Activated CD4-positive, alpha-beta T cell treated with anti-CD3 and anti-CD28 coated beads, Interleukin-2, amount 10 ng/mL, durations not matched to agents 24 days and 14 days (primary cell): ENCODE measurements at regions not wholly inside any gene's neighbourhood (a gene's known extent, or its start where the extent isn't known, plus 50 kb on each side); places are given as distances from the start of the nearest gene placed in this dataset.
A peak's percentile ranks its signal among the peaks of the same experiment; 100 is the strongest.

ENCODE experiments used
- DNase-seq: peaks from one replicate; pipeline ENCODE4 v3.0.0; 2022
- H3K27ac Mint-ChIP-seq: one replicate; pipeline ENCODE4 v1.8.0; 2022; ENCODE audit warnings: mild to moderate bottlenecking, mixed read lengths
- H3K27me3 Mint-ChIP-seq: one replicate; pipeline ENCODE4 v1.8.0; 2022; ENCODE audit warnings: mixed read lengths
- H3K36me3 Mint-ChIP-seq: one replicate; pipeline ENCODE4 v1.8.0; 2022; ENCODE audit warnings: low read depth, mild to moderate bottlenecking, mixed read lengths
- H3K4me1 Mint-ChIP-seq: one replicate; pipeline ENCODE4 v1.8.0; 2021; ENCODE audit warnings: mixed read lengths
- H3K4me3 Mint-ChIP-seq: one replicate; pipeline ENCODE4 v1.8.0; 2022; ENCODE audit warnings: mild to moderate bottlenecking, moderate library complexity, mixed read lengths
- H3K9me3 Mint-ChIP-seq: one replicate; pipeline ENCODE4 v1.8.0; 2021; ENCODE audit warnings: mixed read lengths
- intact Hi-C: fragments of 100-400 bp; cut with micrococcal nuclease; formaldehyde crosslinking; loops from one replicate; pipeline ENCODE4 v1.15.1; 2023

DNA sequence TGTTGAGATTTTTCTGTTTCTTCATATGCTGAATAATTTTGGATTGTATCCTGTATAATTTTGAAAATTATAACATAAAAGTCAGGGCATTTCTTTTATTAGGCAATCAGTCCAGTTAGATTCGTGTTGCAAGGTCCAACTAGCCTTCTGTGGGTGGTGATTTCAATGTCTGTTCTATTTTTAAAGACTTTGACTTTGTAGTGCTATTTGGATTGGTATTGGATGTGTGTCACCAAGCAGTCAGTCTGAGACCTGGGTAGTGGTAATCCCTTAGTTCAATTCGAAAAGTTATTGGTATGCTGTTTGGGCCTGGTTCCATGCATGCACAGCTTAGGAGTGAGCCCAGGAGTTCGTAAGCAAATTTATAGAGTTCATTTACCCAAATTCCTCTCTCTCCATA, 82.2 kb downstream of the EPDR1 start:
- H3K4me1 Mint-ChIP-seq, result no peaks in the 10 kb centered on the region
- DNase-seq, result peak; percentile 18
- no peak overlapping the region for H3K27ac Mint-ChIP-seq
- H3K36me3 Mint-ChIP-seq, result no peaks in the 10 kb centered on the region
- no peak overlapping the region for H3K4me3 Mint-ChIP-seq
- H3K9me3 Mint-ChIP-seq, result no peaks in the 10 kb centered on the region
- intact Hi-C loops, result no loop called here
- no peaks in the 10 kb centered on the region for H3K27me3 Mint-ChIP-seq

GRCh38 chr7:38006559-38006958, 86.1 kb downstream of the EPDR1 start:
- intact Hi-C loops, result no loop called here
- Mint-ChIP-seq H3K4me3 (no peak overlapping the region), H3K4me1 (no peaks in the 10 kb centered on the region), H3K9me3 (peaks cover 4% of the 10 kb centered on the region), H3K36me3 (no peaks in the 10 kb centered on the region), H3K27me3 (peaks cover 3% of the 10 kb centered on the region), H3K27ac (no peak overlapping the region)
- DNase-seq, result no peak

DNA sequence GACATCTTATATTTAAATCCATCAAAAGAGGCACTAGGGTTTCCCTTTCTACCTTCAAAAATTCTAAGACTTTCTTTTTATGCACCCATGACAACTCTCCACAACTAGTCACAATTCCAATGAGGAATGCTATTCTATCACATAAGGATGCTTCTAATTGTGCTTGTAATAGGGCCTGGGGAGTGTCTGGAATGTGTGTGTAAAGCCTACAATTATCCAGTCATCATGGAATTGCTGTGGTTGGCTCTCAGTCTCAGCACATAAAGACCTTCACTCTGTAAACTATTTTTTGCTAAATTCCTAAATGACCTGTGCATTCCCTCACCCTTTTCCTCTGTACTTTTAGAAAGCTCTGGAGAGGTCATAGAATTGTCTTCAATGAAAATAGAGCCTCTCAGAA, 86.7 kb downstream of the EPDR1 start:
- no peak for DNase-seq
- Mint-ChIP-seq H3K36me3 (no peaks in the 10 kb centered on the region), H3K4me3 (no peak overlapping the region), H3K27me3 (peaks cover 3% of the 10 kb centered on the region), H3K9me3 (peaks cover 4% of the 10 kb centered on the region), H3K4me1 (no peaks in the 10 kb centered on the region), H3K27ac (no peak overlapping the region)
- intact Hi-C loops, result no loop called here

DNA sequence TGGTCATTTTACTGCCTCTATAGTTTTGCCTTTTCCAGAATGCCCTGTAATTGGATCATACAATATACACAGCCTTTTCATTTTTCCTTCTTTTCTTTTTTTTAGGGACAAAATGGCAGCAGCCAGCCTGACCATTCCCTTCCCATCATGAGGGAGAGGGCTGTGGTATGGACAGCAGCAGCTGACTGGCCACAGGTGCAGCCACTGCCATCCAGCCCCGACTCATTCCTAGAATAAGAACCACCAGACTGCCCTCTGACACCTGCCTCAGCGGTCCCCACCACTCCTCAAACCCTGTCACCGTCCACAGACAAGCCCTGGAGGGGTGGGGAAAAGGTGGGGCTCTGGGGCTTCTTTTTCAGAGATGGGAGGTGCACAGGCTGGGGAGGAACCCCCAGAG, 92.8 kb downstream of the EPDR1 start:
- intact Hi-C loops, result no loop called here
- DNase-seq, result no peak
- peaks cover 4% of the 10 kb centered on the region for H3K27me3 Mint-ChIP-seq
- no peak overlapping the region for H3K27ac Mint-ChIP-seq
- peaks cover 4% of the 10 kb centered on the region for H3K9me3 Mint-ChIP-seq
- H3K36me3 Mint-ChIP-seq, result no peaks in the 10 kb centered on the region
- no peaks in the 10 kb centered on the region for H3K4me1 Mint-ChIP-seq
- no peak overlapping the region for H3K4me3 Mint-ChIP-seq

- Mint-ChIP-seq H3K36me3 (no peaks in the 10 kb centered on the region), H3K4me3 (no peak overlapping the region), H3K4me1 (no peaks in the 10 kb centered on the region), H3K9me3 (no peaks in the 10 kb centered on the region), H3K27ac (no peak overlapping the region), H3K27me3 (peaks cover 1% of the 10 kb centered on the region)
- DNase-seq, result no peak
- intact Hi-C loops, result no loop called here
These were observed 96.1 kb downstream of the EPDR1 start for GRCh38 chr7:38016567-38016966.

GRCh38 chr7:38017320-38017719, 96.9 kb downstream of the EPDR1 start:
- Mint-ChIP-seq H3K27ac (no peak overlapping the region), H3K9me3 (no peaks in the 10 kb centered on the region), H3K27me3 (peaks cover 1% of the 10 kb centered on the region), H3K36me3 (no peaks in the 10 kb centered on the region), H3K4me3 (no peak overlapping the region), H3K4me1 (no peaks in the 10 kb centered on the region)
- intact Hi-C loops, result no loop called here
- no peak for DNase-seq

DNA sequence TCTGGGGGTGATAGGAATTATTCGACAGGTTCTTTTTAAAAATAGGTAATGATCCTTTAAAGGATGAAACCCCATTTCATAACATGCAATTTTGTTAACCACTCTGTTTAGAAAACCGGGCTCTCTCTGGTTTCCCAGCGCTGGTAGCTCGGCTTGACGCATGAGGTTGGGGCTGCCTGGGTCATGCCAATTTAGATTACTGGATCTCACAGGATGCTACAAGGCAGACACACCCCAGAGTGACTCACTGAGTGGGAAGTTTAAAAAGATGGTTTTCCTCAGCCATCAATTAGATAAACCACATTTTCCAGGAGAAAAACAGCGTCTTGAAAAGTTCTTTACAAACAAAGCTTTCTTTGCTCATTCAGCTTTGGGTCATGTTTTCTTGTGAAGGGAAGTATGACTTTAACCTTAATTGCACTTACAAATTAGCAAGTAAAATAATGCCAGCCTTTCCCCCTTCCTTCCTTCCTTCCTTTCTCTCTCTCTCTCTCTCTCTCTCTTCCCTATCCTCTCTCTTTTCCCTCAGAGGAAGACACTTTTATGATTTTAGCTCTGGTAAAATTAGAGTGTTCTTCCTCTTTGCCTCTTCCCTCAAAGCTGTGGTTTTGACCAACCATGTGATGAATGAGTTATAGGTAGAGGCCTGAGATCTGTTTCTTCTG, 99.8 kb downstream of the EPDR1 start:
- H3K4me1 Mint-ChIP-seq, result no peaks in the 10 kb centered on the region
- H3K36me3 Mint-ChIP-seq, result no peaks in the 10 kb centered on the region
- no peak overlapping the region for H3K4me3 Mint-ChIP-seq
- no peak overlapping the region for H3K27ac Mint-ChIP-seq
- DNase-seq, result no peak
- no peaks in the 10 kb centered on the region for H3K9me3 Mint-ChIP-seq
- H3K27me3 Mint-ChIP-seq, result peaks cover 1% of the 10 kb centered on the region
- intact Hi-C loops, result no loop called here

DNA sequence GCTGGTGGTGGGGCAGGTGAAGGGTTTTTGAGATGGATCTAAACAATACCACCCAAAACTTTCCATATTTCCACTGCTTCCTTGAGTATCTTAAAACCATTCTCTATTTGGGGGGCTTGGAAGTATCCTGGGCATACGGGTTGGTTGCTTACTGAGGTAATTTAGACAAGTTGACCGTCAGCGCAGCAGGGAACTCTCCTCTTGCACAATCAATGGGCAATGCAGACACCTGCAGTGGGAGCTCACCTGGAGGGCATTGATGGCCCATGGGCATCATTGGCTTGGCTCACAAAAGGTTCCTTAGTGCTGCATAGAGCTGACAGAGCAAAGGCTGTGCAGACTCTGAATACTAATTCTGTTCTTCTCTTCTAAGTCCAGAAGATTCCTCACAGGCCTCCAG, 101.5 kb downstream of the EPDR1 start:
- no peak for DNase-seq
- Mint-ChIP-seq H3K36me3 (no peaks in the 10 kb centered on the region), H3K27ac (no peak overlapping the region), H3K4me3 (no peak overlapping the region), H3K27me3 (peaks cover under 1% of the 10 kb centered on the region), H3K4me1 (no peaks in the 10 kb centered on the region), H3K9me3 (no peaks in the 10 kb centered on the region)
- intact Hi-C loops, result no loop called here

- Mint-ChIP-seq H3K27me3 (no peaks in the 10 kb centered on the region), H3K4me3 (no peak overlapping the region), H3K4me1 (no peaks in the 10 kb centered on the region), H3K36me3 (no peaks in the 10 kb centered on the region), H3K27ac (no peak overlapping the region), H3K9me3 (no peaks in the 10 kb centered on the region)
- intact Hi-C loops, result no loop called here
- DNase-seq, result no peak
These were observed 105.4 kb downstream of the EPDR1 start for GRCh38 chr7:38025815-38026214.

DNA sequence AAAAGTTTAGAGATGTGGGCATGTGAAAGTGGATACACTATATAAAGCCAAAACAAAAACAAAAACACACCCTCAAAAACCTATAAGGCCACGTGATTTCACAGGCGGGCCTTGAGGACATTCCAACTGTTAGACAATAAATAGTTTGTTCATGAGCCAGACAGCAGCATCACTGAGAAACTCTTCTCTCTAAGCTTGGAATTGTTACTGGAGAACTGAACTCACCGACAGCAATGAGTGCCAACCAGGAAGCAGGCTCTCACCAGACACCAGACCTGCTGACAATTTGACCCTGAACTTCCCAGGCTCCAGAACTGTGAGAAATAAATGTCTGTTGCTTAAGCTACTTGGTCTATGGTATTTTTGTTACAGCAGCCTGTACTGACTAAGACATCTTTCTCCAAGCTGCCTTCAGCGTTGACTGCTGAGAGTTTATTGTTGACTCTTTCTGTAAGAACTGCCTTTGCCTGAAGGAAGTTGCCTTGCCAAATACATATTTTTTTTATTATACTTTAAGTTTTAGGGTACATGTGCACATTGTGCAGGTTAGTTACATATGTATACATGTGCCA, 107.5 kb downstream of the EPDR1 start:
- no peaks in the 10 kb centered on the region for H3K27me3 Mint-ChIP-seq

DNA sequence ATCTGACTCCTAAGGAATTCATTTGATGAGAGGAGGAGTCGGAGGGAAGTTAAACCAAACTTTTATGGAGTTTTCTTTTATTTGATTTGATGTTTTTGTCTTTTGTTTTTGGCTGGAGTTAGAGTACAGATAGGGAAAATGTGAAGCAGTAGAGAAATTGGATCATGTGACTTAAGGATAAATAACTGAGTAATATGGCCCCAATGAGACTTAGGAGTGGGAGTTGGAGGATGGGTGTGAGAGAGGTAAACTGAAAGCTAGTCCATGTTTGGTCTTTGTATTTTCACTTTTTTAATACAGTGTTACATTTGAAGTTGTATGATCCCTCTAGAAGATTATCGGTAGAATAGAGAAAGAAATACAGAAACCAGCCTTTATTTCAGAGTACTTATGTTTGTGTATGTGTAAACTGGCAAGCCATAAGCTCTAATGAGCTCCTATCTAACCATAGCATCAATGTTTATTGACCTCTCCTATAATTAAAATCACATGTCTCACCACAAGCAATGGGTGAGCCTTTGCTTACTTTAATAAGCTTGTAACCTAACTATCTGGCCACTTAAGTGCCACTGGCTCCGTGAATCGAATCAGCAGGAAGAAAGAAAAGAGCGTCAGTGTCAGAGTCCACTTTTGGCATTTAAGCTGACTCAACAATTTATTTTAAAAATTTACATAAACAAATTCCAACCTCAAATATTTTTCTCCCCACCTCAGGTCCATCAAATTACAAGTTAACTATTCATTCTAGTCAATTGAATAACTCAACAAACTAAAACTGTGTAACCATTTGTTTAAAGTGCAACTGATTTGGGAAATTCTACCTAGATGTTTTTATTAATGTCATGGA, 113.8 kb downstream of the EPDR1 start:
- Mint-ChIP-seq H3K36me3 (no peaks in the 10 kb centered on the region), H3K4me1 (no peaks in the 10 kb centered on the region), H3K27ac (no peak overlapping the region), H3K9me3 (no peaks in the 10 kb centered on the region), H3K4me3 (no peak overlapping the region), H3K27me3 (peaks cover 4% of the 10 kb centered on the region)
- DNase-seq, result no peak
- intact Hi-C loops, result no loop called here

More for the DNA sequence above, 107.5 kb downstream of the EPDR1 start:
- Mint-ChIP-seq H3K4me3 (no peak overlapping the region), H3K36me3 (no peaks in the 10 kb centered on the region), H3K4me1 (no peaks in the 10 kb centered on the region), H3K9me3 (no peaks in the 10 kb centered on the region), H3K27ac (no peak overlapping the region)
- intact Hi-C loops, result no loop called here
- DNase-seq, result no peak

DNA sequence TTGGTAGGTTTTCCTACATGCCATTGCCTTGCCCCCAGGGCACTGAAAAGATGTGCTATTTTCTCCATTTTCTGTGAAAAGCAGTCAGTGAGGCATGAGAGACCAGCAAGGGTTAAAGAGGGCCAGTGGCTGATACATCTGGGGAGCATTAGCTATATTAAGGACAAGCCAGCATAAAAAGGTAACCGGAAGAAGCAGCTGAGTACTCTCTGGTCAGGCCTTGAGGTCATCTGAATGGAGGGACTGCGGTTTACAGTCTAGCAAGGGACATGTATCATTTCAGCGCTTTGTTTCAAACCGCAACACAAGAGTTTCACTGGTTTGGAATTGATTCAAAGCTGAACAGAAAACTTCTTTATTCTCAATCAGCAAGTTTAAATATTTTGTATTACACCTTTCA, 120.4 kb downstream of the EPDR1 start:
- no peak overlapping the region for H3K27ac Mint-ChIP-seq
- H3K27me3 Mint-ChIP-seq, result peaks cover 8% of the 10 kb centered on the region
- H3K4me3 Mint-ChIP-seq, result no peak overlapping the region
- intact Hi-C loops, result no loop called here
- DNase-seq, result no peak
- no peaks in the 10 kb centered on the region for H3K4me1 Mint-ChIP-seq
- H3K9me3 Mint-ChIP-seq, result no peaks in the 10 kb centered on the region
- no peaks in the 10 kb centered on the region for H3K36me3 Mint-ChIP-seq

DNA sequence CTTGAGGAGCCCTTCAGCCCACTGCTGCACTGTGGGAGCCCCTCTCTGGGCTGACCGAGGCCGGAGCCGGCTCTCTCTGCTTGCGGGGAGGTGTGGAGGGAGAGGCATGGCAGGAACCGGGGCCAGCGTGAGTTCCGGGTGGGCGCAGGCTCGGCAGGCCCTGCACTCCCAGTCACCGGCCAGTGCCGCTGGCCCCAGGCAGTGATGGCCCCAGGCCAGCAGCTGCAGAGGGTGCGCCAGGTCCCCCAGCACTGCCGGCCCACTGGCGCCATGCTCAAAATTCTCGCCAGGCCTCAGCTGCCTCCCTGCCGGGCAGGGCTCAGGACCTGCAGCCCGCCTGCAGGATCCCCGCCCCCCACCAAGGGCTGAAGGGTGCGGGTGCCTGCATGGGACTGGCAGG, 128.4 kb upstream of the STARD3NL start:
- Mint-ChIP-seq H3K27ac (no peak overlapping the region), H3K9me3 (no peaks in the 10 kb centered on the region), H3K27me3 (peaks cover 4% of the 10 kb centered on the region), H3K36me3 (no peaks in the 10 kb centered on the region), H3K4me1 (no peaks in the 10 kb centered on the region), H3K4me3 (no peak overlapping the region)
- DNase-seq, result no peak
- intact Hi-C loops, result no loop called here

- DNase-seq, result no peak
- Mint-ChIP-seq H3K4me1 (no peaks in the 10 kb centered on the region), H3K27ac (no peak overlapping the region), H3K4me3 (no peak overlapping the region), H3K9me3 (no peaks in the 10 kb centered on the region), H3K27me3 (peaks cover 2% of the 10 kb centered on the region), H3K36me3 (no peaks in the 10 kb centered on the region)
- intact Hi-C loops, result no loop called here
These were observed 126.7 kb upstream of the STARD3NL start for GRCh38 chr7:38051311-38051710.
